D341Med (cell line): ENCODE measurements at regions not wholly inside any gene's neighbourhood (a gene's known extent, or its start where the extent isn't known, plus 50 kb on each side); places are given as distances from the start of the nearest gene placed in this dataset.
"Not testable (repeated sequence)": the region's sequence is repeated elsewhere in the genome, so short reads cannot be mapped to it uniquely, and the experiment has no call there.

Experiments
- DNase-seq: peaks from one replicate; pipeline ENCODE4 v3.0.0; 2012; ENCODE audit warnings: low spot score

DNA sequence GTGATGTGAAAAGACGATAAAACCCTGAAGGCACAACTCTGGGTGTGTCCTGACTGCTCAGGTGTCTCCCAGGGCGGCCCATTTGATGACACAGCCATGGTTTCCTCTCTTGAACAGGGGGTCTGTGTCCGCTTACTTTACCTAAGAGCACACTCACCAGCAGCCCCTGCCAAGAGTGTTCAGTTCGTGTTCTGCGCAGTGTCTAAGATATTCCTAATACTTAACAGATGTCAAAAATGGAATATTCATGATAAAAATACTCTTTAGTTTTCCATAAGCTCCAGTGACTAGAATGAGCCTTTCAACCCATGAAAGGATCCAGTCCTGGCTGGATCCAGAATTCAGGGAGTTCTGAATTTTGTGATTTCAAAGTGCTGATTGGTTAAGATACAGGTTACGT, 492.4 kb downstream of the TNS3 start:
- no peak for DNase-seq

DNA sequence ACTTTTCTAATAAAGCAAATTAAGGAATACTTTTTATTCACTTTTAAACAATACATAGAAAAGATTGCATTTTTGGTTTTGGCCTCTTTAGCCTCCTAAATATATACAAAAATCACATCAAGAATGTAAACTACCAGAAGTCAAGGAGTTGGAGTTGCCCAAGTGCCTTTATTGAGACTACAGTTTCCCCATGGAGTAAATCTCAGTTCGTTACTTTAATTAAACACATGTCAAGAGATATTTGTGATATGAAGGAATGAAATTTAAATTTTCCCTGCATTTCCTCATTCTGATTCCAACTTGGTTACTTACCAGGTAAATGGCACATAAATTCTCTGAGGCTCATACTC, 492.9 kb downstream of the TNS3 start:
- no peak for DNase-seq

DNA sequence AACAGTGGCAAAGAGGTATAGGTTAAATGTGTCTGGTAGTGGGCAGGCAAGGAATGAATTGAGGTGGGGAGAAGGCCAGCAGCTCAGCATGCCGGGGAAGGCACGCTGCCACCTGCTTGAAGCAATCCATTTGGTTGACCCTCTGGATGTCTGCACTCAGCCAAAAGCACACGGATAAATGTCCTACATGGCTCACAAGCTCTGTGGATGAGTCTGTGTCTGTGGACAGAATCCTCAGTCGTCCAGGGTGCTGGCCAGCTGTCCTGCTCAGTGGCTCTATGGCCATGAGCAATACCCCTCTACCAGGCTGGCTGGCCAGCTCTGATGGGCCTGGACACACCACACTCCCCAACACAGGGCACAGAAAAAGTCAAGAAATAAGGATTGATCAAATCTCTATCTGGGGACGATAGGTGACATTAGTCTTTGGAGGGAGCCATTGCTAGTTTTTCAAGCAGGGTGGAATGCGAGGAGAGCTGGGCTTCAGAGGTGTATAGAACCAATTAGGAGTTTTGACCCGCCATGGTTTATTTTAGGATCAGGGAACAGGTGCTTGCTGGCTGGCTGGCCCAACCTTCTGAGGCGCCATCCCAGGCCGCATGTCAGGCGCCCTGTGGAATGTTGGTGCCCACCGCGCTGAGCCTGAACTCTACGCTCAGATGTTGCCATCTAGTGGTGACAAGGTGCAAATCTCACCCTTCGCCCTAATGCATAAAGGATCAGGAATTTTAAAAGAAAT, 493.4 kb downstream of the TNS3 start:
- peak; percentile 72 for DNase-seq

DNA sequence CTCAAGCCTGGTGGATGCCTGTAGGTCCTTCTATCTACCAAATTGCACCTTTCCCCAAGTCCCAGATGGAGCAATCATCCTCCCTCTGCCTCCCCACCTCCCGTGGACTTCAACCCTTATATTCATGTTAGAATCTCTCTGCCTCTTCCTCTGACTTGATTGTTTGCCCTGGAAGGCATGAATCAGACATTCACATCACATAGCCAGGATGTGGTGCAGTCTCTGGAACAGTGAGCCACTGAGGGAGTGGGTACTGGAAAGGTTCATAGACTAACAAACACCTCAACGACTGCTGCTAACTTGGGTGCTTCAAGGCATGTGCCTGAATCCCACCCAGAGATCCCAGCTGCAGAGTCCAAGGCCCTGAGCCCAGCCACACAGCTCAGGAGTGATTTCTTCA, 494.0 kb downstream of the TNS3 start:
- DNase-seq = no peak

DNA sequence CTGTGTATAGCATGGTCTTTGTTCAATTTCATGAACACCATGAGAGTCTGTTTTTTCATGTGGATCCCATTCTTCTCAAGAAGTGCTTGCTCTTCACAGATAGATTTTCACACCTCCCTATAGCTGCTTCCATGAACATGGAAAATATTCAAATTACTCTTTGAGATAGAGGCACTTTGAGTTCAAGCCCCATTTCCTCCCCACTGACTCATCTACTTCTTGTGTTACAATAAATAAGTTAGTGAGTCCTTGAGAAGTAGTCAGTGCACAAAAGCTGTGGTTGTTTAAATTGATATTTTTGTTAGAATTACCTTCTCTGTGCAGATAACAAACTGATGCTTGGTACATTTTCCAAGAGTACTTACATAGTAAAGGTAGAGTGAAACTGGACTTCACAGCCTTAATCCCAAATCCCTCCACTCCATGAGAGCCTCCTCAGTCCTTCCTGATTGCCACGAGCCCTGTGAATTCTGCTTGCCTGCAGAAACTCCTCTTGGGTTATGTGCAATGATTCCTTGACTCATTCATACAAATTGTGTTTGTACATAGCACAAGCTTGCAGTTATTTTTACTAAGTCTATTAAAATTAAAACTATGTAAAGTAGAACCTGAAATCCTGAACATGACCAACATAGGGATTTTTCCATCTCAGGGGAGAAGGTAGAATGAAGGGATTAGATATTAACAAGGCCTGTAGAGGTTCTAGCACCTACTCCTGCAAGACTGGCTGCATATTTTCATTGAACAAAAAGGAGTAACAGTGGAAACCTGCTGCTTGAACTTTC, 496.2 kb downstream of the TNS3 start:
- DNase-seq = no peak

DNA sequence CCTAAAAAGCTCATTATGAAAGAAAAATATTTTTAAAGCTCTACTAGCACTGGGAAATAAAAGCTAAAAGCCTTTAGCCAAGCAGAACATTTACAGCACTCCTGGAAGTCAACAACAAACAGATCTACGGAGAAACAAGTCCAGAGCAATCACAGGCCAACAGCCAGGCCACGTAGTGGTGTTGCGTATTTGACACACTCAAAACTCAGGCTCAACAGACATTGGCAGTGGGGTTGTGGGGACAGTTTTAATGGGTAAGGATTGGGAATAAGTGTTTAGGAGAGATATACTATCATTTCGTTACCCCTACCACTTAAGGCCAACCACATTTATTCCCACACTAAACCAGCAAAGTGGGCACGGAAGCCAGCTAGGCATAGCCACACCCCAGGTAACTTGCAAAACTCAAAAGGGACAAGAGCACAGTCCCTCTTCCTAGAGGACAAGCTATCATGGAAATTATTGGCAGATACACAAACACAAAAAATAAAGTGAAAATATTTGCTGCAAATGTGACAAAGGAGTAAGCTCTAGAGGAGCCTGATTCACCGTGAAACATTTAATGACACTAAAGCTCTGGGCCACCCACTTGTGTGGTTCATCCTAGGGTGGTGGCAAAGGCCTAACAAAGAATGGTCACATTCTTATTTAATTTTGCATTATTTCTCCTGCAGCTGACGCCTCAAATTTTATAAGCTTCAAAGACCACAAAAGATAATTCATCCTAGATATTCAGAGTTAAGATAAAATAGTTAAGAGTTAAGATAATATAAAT, 498.2 kb downstream of the TNS3 start:
- DNase-seq = no peak

DNA sequence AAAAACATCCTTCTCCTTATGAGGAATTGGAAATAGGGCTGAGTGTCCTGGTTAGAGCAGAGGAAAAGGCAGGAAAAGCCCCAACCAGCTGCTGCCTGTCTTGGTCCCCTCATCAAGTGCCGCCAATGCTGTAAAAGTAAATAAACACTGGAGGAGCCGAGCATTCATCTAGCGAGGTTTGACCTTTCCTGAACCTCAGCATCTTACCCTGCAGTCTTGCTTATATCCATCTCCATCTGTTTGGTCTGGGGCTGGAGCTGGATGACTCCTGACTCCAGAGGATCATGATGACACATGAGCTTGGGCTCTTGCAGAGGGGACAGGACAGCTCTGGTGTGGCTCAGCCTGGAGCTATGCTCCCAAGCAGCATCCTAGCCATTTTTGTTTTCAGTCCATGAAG, 501.1 kb downstream of the TNS3 start:
- DNase-seq = no peak

DNA sequence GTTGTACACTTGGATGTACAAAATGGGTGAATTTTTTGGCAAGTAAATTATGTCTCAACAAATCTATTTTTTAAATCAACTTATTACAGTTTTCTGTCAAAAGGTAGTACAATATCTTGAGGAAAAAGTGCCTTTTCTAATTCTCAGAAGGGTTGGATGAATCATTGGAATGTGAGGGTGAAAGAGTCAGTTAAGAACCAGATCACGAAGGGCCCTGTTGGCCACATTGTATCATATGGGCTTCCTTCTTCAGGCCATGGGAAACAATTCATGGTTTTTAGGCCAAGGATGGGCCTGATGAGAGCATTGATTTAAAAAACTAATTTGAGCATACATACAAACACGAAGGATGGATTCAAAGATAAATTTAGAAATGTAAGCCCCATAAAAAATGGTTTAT, 503.7 kb downstream of the TNS3 start:
- no peak for DNase-seq

DNA sequence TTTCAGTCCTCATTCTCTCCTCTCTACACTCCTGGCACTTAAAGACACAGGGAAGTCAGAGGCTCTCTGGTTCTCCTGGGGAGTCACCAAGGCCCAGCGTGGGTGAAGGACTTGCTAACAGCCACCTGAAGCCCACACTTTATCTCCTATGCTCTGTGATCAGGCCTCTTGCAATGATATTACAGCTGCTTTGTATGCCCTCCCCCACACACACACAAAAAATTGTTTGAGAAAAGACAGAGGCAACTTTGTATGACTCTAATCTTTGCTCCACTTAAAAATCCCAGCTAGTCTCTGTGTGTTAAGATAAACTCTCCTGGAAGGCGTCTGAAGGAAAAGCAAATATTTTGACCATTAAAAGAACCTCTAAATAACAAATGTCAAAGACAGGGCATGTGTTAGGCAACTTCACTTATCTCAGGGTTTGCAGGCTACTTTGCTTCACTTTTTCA, 507.2 kb downstream of the TNS3 start:
- DNase-seq = no peak

DNA sequence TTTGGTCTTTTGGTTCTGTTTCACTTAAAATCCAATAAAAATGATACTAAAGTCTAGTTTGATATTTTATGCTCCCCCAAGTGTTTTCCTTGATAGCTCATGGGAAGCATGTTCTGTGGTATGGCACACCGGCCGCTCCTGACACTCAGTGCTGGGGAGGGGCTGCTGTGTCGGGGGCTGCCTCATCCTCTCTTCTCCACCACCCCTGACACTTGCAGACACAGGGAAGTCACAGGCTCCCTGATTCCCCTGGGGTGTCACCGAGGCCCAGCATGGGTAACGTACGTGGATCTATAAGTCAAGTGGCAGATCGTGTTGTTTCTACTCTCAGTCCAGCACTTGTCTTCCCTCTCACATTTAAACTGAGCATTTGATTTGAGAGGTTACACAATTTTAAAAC, 508.6 kb downstream of the TNS3 start:
- DNase-seq = no peak

DNA sequence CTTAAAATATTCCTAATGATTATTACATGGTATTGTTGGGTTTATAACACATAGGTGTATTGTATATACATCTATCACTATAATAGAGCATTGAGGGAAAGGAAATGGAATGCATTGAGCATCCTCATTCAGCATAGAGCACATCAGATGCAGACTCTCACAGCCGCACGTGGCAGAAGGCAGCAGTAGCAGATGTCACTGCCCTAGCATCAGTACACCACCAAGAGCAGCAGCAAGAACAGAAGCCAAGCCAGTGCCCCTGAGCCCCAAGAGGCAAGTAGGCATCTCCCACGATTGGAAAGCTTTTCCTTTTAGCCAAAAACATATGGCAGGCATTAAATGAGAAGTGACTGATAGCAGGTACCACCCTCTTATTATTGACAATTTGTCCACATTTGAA, 510.0 kb downstream of the TNS3 start:
- DNase-seq = no peak

DNA sequence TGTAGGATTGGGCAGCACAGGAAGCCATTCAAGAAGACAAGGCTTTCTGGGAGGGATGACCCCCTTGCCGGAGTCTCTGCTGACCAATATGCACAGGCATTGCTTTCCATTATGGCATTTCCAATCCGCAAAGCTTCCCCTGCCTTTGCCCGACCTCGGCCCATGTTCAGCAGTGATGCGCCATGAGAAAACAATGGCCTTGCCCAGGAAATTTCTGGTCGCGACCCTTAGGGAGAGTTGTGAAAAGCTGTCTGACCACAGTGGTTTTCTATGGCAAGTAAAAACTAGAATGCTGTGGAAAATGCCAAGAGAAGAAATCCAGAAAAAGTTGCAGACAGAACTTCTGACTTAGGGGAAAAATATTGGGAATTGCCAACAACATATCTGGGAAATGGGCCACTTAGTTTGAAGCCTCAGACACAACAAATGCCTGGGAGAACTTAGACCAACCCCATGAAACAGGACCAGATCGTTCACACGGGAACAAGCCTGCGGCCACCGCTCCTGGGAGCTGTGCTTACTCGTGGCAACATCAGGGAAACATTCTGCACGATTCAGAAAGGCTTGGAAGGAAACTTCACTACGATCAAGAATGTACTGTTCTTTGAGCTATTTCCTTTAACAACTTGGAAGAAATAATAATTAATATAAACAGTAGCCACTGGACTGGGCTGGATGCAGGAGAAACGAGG, 512.4 kb downstream of the TNS3 start:
- DNase-seq = no peak

DNA sequence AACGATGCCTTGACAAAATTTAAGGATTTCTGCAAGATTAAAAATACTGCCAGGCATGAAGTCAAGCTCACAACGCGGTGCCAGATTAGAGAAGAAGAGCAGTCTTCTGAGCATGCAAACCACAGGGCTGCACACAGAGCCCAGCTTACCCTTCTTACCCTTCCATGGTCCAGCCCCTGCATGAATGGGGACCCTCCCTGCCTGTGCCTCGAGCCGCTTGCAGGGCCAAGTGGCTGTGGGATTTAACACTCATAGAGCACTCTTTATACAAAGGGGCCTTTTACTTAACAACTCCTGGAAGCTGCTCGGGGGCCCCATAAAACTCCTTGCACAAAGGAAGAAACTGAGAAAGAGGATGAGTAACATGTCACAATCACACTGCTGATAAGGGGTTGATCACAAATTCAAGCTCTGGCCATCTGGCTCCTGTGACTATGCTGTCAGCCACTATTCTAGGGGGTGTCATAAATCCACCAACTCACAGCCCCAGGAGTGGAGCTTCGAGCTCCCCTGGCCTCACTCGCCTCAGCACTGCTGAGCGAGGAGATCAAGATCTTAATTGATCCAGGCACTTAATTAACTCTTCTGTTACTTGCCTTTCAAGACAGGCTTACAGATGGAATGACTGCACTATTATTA, 514.8 kb downstream of the TNS3 start:
- DNase-seq = no peak

DNA sequence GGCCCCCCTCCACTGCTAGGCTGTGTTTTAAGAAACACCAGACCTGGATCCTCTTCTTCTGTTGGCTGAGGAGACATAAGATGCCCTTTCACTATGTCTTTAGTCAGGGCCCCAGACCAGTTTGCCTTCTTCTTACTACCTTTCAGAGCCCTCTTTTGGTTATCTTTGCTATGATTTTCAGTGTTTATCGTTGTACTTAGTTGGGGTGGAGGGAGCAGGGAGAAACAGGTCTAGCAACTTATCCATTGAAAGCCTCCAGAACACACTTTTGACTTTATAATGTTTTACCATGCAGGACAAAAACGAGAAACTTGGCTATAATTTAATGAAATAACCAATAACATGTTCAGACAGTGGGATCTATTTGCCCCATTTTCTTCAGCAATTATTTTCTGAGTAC, 525.2 kb downstream of the TNS3 start:
- no peak for DNase-seq

DNA sequence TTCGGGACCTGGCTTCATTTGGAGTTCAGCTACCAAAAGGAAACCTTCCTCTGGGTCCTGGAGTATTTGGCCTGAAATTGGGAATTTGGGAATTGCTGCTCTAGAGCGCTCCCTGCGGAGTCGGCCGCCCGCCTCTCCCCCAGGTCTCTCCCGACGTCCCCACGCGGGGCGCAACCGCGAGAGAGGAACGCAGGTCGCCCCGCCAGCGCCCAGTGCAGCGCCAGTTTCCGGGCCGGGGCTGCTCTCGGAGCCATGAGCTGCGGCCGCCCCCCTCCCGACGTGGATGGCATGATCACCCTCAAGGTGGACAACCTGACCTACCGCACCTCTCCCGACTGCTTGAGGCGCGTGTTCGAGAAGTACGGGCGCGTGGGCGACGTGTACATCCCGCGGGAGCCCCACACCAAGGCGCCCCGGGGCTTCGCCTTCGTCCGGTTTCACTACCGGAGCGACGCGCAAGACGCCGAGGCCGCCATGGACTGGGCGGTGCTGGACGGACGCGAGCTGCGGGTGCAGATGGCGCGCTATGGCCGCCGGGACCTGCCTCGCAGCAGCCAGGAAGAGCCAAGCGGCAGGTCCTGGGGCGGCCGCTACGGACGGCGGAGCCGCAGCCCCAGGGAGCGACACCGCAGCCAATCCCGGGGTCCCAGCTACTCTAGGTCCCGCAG, 529.2 kb downstream of the TNS3 start:
- DNase-seq = not testable (repeated sequence)

DNA sequence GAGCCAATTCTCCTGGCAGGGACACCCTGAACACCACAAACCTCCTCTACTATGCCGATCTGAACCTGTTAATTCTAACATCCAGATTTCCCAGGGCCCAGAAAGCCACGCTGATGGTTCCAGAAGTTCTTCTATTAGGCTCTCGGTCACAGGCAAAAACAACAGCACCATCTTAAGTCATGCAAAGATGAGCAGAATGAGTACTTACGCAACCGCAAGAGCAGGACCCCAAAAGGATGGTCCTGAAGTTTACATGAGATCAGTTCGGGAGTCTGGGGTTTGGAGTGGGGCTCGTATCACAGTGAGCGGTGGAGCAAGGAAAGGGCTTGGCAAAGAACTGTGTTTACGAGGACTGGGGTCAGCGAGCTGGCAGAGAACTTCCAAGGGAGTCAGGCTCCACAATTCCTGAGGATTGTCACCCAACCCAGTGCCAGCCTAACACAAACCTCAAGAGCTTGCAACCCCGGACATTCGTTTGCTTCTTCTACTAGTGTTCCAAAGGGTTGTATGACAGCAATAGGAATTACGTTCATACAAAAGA, 532.6 kb downstream of the TNS3 start:
- no peak for DNase-seq

DNA sequence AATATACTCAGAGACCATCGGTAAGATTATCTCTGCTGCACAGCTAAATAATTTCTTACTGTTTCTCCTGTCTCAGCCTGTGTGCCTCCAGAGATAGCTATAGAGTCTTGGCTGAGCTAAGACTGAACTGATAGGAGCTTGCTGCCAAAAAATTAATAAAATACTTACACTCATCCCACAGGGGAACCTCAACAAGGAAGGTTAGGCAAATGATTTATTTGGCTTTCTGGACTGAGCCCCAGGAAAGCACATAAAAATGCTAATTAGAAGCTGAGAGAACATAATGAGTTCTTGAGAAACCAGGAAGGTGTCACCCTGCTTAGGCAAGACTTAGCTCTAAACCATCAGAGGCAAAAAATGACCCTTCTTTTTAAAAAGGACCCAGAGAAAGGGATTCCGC, 534.5 kb downstream of the TNS3 start:
- no peak for DNase-seq

DNA sequence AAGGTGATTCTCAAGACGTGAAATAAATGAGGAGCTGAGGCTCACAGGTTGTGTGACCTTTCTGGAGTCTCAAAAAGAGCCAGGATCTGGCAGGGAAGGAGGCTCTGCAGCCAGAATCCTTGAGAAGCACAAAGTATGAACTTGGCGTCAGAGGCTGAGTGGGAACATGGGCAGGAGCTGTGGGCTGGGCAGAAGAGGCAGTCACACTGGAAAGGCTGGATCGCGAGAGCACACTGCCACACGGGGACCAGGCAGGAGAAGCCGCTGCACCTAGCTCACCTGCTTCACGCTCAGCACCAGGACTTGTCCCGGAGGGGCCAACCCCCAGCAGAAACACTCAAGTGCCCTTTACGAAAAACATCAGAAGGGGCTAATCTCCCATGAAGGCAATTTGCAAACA, 535.0 kb downstream of the TNS3 start:
- DNase-seq = no peak

DNA sequence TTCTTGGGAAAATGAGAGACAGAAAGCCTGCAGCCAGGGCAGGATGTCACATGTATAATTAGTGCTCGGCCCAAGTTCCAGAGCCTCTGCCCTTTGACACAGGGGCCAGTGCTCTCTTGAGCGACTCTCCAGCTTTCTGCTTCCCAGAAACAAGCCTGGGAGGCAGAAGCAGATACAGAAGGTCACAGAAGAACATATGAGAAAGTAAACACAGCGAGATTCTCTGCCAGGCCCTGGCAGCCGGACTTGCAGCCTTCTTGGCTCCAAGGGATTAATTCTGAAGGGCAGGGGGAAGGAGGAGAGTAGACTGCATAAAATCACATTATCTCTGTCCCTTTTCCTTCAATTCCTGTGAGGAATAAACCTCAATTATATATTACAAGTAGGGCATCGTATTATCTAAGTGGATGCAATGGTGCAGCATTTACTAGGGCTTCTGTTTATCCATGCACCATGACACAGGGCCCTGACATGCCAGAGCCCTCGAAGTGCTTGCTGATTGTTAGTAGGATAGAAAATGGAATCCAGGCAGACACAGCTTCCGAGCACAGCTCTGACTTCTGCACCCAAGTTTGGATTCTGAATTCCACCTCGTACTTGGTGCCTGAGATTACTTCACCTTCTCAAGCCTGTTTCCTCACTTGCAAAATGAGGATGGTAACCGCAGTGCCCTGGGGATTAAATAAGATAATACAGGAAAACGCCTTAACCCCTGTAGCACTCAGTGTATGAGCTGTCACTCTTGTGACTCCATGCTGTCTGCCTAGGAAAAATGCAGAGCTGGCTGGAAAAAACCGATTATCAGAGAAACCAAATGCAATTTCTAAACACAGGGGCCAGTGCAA, 536.5 kb downstream of the TNS3 start:
- no peak for DNase-seq

DNA sequence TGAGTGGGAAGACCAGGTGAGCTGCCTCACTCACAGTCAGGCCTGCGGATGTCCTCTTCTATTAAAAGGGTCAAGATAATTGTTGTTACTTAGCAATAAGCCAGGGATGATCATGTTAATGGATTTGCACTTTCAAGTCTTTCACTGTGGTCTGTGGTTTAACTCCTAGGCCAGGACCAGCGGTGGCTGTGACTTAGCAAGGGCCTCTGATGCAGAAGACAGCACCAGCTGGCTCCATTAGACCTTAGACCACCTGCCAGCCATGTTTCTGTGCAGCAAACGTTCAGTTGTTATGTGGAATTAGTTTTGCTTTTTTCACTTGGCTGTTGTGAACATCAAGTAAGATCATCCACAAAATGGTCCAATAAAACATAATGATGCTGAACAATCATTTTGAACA, 537.3 kb downstream of the TNS3 start:
- DNase-seq = no peak
